ENCODE measurements at regions not wholly inside any gene's neighbourhood (a gene's known extent, or its start where the extent isn't known, plus 50 kb on each side); places are given as distances from the start of the nearest gene placed in this dataset.

DNA sequence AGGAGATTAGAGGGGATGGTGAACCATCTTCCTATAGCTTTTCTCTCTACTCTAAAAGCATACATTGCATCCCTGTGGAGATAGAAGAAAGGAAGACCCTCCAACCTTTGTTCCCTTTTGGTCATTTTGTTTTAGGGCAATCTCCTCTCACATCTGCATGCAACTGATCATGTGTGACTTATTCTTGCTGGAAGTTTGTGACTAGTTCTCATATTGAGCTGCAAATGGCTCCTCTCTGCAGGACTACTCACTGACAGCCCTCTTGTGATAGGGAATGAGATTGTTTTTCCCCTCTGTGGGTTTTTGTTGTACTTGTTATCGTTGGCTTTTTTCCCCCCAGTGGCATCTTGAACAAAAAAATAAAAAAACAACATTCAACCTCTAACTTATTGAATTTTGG lies 416.0 kb upstream of the CNTNAP5 start:
- TF ChIP-seq, protein P1, sequence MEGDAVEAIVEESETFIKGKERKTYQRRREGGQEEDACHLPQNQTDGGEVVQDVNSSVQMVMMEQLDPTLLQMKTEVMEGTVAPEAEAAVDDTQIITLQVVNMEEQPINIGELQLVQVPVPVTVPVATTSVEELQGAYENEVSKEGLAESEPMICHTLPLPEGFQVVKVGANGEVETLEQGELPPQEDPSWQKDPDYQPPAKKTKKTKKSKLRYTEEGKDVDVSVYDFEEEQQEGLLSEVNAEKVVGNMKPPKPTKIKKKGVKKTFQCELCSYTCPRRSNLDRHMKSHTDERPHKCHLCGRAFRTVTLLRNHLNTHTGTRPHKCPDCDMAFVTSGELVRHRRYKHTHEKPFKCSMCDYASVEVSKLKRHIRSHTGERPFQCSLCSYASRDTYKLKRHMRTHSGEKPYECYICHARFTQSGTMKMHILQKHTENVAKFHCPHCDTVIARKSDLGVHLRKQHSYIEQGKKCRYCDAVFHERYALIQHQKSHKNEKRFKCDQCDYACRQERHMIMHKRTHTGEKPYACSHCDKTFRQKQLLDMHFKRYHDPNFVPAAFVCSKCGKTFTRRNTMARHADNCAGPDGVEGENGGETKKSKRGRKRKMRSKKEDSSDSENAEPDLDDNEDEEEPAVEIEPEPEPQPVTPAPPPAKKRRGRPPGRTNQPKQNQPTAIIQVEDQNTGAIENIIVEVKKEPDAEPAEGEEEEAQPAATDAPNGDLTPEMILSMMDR (IDR thresholded peaks at IDR 0.05) = no peak
- TF ChIP-seq NFE2L1 (CRISPR knock-in tag; IDR thresholded peaks at IDR 0.05) (no peak), ELF4 (CRISPR knock-in tag; IDR thresholded peaks at IDR 0.05; ENCODE audit: low read depth) (no peak), ZNF138 (CRISPR knock-in tag; conservative IDR thresholded peaks at IDR 0.05) (no peak), NR2C2 (CRISPR knock-in tag; IDR thresholded peaks at IDR 0.05) (no peak)
- TF ChIP-seq, protein P2, sequence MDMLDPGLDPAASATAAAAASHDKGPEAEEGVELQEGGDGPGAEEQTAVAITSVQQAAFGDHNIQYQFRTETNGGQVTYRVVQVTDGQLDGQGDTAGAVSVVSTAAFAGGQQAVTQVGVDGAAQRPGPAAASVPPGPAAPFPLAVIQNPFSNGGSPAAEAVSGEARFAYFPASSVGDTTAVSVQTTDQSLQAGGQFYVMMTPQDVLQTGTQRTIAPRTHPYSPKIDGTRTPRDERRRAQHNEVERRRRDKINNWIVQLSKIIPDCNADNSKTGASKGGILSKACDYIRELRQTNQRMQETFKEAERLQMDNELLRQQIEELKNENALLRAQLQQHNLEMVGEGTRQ (CRISPR knock-in tag; IDR thresholded peaks at IDR 0.05) = no peak

Data from WTC11 (cell line).